MM.1S (cell line): ENCODE measurements at regions not wholly inside any gene's neighbourhood (a gene's known extent, or its start where the extent isn't known, plus 50 kb on each side); places are given as distances from the start of the nearest gene placed in this dataset.

Experiments
- EZH2 ChIP-seq: fragments of 300-600 bp; sonication (generic); optimal IDR thresholded peaks from 2 replicates; pipeline ENCODE3; 2017; ENCODE audit warnings: low read depth, mild to moderate bottlenecking, antibody characterized with exemption, low read length, mixed read lengths
- EZH2phosphoT487 ChIP-seq: fragments of 300-600 bp; sonication (generic); IDR thresholded peaks from 2 replicates; pipeline ENCODE4 v1.6.1; 2018; ENCODE audit warnings: antibody characterized with exemption, low read length
- TF ChIP-seq, protein P1 (sequence below): fragments of 300-600 bp; sonication (generic); IDR thresholded peaks from 2 replicates; pipeline ENCODE4 v1.5.1; 2016; ENCODE audit warnings: antibody characterized with exemption, low read length, mixed read lengths

DNA sequence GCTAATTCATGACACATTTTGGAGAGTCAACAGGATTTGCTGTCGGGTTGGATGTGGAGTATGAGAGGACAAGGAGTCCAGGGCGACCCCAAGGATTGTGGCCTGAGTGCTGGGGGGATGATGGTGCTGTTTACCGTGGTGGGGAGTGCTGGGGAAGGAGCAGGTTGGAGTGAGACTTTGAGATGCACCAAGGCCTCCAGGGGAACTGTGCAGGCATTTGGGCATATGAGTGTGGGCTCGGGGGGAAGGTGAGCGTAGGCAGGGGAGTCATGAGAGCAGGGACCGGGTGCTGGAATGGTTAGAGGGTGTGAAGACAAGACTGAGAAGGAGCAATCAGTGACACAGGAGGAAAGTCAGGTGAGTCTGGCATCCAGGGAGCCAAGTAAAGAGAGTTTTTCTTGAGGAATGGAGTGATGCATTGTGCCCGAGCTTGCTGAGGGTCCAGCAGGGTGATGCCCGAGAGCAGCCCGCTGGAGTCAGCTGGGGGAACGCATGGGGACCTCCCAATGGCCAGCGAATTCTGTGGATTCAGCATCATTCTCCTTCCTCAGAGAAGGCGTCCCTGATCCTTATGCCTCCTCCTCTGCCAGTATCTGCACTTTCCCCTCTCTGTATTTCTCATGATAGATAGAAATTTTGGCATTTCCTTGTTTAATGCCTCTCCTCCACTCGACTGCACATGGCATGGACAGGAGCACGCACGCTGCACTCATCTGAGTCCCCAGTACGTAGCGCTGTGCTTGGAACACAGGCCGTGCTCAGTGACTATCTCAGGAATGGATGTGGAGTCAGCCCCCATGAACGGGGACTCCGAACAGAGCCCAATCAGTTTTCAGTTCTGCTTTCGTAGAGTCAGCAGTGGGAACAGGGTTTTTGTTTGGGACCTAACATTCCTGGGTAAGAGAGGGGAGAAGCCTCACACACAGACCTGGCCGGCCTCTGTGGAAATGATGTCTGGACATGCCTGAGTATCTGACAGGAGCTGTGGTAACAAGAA is 52.1 kb upstream of the ETV3 start:
- TF ChIP-seq EZH2phosphoT487 (no peak), EZH2 (no peak)
- TF ChIP-seq, protein P1, sequence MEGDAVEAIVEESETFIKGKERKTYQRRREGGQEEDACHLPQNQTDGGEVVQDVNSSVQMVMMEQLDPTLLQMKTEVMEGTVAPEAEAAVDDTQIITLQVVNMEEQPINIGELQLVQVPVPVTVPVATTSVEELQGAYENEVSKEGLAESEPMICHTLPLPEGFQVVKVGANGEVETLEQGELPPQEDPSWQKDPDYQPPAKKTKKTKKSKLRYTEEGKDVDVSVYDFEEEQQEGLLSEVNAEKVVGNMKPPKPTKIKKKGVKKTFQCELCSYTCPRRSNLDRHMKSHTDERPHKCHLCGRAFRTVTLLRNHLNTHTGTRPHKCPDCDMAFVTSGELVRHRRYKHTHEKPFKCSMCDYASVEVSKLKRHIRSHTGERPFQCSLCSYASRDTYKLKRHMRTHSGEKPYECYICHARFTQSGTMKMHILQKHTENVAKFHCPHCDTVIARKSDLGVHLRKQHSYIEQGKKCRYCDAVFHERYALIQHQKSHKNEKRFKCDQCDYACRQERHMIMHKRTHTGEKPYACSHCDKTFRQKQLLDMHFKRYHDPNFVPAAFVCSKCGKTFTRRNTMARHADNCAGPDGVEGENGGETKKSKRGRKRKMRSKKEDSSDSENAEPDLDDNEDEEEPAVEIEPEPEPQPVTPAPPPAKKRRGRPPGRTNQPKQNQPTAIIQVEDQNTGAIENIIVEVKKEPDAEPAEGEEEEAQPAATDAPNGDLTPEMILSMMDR = no peak
